Neural progenitor cell (in vitro differentiated cells): ENCODE measurements at regions not wholly inside any gene's neighbourhood (a gene's known extent, or its start where the extent isn't known, plus 50 kb on each side); places are given as distances from the start of the nearest gene placed in this dataset.
"Not testable (repeated sequence)": the region's sequence is repeated elsewhere in the genome, so short reads cannot be mapped to it uniquely, and the experiment has no call there.

Source experiments
- CTCF ChIP-seq: fragments of 200-600 bp; sonication (generic); IDR thresholded peaks from 2 replicates; pipeline ENCODE4 v1.5.1; 2017; ENCODE audit warnings: antibody characterized with exemption, mild to moderate bottlenecking
- EZH2 ChIP-seq: fragments of 200-600 bp; sonication (generic); IDR thresholded peaks from 2 replicates; pipeline ENCODE4 v1.6.1; 2017; ENCODE audit warnings: antibody characterized with exemption, mild to moderate bottlenecking, moderate library complexity
- EZH2phosphoT487 ChIP-seq: fragments of 200-600 bp; sonication (generic); IDR thresholded peaks from 2 replicates; pipeline ENCODE4 v1.6.1; 2017; ENCODE audit warnings: antibody characterized with exemption

GRCh38 chrY:12331917-12332316 is 369.1 kb upstream of the USP9Y start:
- TF ChIP-seq CTCF, EZH2phosphoT487, EZH2: not testable (repeated sequence)
